NCI-H146 treated with DMSO at 0.1 percent for 48 hours (cell line): ENCODE measurements at regions not wholly inside any gene's neighbourhood (a gene's known extent, or its start where the extent isn't known, plus 50 kb on each side); places are given as distances from the start of the nearest gene placed in this dataset.
"Not testable (repeated sequence)": the region's sequence is repeated elsewhere in the genome, so short reads cannot be mapped to it uniquely, and the experiment has no call there.

Source experiments
- DNase-seq: peaks from one replicate; lab custom pipeline; 2025; ENCODE audit not compliant: unreplicated experiment; lab: John Stamatoyannopoulos, UW

DNA sequence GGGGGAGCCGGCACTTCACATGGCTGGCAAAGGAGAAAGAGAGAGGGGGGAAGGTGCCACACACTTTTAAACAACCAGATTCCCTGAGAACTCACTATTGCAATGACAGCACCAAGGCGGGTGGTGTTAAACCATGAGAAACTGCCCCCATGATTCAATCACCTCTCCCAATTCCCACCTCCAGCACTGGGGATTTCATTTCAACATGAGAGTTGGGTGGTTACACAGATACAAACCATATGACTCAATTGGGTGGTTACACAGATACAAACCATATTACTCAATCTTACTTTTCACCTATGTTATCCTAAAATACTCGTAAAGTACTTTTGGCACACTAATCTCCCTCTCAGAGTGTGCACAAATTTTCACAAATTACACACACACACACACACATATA is 1097.5 kb upstream of the TMPRSS15 start:
- no peak for DNase-seq

DNA sequence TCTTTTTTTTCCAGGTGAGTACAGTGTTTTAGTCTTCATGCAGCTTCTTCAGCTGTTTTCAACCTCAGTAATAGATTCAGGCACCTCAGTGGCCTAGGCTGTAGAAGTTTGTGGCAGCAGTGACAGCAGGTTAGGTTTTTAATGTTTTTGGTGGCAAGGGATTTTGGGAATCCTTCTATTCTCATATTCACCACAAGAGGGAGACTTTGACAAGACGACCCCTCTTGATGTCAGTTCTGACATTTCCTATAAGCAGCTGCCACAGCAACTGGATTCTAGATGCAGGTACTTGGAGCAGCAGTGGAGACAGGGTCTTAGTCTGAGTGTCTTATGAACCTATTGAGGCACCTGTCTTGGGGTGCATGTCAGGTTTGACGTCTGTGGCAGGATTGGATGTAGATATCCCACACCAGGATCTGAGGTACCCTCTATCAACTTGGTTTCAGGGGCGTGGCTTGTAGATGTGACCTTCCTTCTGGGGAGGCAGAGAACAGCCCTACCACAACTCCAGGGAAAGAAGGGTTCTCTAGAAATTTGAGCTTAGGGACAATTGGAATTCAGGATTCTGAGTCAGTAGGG is 1104.2 kb upstream of the TMPRSS15 start:
- no peak for DNase-seq

DNA sequence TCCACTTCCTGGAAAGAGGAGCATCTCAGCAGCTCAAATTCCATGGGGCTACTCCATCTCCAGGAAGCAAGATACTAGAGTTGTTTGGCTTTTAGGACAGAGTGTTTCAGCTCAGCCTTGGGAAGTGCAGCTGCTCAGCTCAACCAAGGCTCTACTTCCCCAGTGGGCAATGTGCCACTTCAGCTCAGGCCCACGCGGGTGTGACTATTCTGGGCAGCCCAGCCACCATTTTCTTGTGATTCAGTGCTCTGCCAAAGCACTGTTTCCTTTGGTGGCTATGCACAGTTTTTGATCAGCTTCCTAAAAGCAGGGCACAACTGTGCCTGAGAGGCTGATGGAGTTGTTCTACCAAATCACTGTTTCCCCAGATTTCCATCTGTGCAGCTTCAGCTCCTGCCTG is 1104.9 kb upstream of the TMPRSS15 start:
- no peak for DNase-seq

DNA sequence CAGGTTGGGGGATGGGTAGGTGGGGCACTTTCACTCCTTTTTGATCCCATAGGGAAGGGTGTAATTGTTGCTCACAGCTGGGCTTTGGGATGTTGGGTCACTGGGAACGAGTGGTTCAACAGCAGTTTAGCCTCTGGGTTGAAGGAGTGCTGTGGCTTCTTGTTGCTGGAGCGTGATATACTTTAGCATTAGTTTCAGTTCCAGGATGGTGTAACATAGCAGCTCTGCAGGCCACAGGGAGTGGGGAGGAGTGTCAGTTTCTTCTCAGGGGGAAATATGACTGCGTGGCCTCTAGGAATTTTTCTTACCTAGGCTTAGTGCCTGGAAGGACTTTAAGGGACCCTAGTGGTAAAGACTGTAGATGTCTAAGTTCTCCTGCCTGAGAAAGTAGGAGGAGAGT is 1105.3 kb upstream of the TMPRSS15 start:
- DNase-seq, result no peak

DNA sequence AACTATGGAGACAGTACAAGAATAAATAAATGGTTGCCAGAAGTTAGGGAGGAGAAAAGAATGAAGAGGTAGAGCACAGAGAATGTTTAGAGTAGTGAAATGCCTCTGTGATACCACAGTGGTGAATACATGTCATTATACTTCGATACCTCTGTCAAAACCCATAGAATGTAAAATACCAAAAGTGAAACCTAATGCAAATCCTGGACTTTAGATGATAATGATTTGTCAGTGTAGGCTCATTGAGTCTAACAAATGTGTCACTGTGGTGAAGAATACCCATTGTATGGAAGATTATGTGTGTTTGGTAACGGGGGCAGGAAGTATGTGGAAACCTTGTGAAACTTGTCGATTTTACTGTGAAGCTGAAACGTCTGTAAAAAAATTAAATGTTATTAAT is 1106.5 kb upstream of the TMPRSS15 start:
- DNase-seq, result no peak

DNA sequence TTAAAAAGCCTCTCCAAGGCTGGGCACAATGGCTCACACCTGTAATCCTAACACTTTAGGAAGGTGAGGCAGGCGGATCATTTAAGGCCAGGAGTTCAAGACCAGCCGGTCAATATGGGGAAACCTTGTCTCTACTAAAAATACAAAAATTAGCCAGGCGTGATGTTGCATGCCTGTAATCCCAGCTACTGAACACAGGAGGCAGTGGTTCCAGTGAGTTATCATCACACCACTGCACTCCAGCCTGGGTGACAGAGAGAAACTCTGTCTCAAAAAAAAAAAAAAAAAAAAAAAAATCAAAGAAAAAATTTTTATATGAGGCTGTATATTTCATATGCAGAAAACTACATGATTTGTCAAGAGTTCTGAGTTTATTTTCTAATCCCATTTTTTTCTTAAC is 1107.1 kb upstream of the TMPRSS15 start:
- DNase-seq, result no peak

DNA sequence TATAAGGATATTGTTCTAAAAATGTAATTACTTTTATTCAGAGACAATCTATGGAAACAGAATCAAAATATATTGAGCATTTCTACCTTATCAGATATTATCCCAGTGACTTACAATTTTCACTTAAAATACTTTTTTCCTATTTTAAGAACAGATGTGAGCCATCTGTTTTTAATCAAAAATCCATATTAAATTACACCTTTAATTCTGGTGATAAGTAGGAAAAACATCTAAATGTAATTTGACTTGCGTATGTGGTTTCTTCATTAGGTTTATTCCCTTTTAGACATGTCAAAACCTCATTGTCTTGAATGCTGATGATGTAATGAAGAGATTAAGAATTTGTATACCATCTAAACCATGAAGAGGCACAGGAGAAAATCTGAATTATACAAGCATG is 1118.8 kb upstream of the TMPRSS15 start:
- no peak for DNase-seq

DNA sequence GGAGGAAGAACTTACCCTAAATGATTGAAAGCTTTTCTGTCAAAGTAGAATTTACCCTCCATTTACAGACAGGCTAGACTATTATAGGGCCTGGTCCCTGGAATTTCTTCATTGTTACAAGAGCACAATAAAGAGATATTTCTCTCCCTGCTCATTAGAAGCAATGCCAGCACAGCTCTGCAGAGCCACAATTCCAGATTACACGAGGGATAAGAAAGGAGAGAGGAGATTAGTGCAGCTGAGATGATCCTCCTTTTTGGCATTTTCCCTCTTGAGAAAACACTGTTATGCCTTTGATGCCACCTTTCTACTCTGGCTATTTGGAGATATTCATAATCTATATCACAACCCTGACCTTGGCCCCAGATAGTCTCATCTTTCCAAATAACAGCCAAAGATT is 1119.5 kb upstream of the TMPRSS15 start:
- no peak for DNase-seq

DNA sequence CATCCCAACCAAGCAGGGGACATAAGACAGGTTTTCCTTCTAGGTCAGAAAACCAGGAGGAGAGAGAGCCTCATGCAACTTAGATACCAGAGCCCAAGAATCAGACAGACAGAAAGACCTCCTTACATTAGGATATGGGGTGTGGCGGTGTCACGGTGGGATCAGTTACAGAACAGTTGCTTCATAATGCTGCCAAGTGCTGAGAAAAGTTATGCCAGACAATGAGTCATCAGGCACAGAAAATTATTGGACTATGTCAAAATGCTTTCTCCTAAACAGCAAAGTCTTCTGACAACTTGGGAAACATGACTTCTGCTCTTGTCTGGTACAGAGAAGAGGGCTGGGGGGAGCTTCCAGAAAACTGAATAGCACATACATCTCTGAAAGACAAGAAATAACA is 1120.2 kb upstream of the TMPRSS15 start:
- no peak for DNase-seq

DNA sequence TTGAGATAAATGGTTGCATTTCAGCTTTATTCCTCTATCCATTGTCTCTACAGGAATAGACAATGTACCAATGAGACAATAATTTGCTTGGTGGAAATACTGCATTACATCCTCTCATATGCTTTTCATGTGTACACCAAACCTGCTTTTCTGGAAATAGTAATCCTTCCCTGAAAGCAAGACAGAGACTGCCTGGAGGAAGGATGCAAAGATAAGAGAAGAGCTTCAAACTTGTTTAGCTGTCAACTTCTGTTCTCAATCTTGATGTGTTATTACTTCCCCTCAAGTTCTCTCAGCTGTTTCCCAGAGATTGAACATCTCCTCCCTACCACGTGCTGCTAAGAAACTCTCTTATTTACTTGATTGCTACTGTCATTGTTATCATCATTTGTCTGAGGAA is 1125.4 kb upstream of the TMPRSS15 start:
- no peak for DNase-seq

DNA sequence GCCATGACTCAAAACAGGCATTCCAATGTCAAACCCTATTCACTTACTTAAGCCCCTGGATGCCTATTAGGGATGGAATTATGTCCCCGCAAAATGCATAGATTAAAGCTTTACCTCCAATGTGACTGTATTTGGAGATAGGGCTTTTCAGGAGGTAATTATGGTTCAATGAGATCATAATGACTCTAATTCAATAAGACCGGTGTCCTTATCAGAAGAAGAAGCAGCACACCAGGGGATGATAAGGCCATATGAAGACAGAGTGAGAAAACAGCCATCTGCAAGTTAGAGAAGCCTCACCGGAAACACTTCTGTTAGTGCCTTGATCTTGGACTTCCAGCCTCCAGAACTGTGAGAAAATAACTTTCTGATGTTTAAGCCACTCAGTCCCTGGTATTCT is 1131.8 kb upstream of the TMPRSS15 start:
- DNase-seq, result no peak

DNA sequence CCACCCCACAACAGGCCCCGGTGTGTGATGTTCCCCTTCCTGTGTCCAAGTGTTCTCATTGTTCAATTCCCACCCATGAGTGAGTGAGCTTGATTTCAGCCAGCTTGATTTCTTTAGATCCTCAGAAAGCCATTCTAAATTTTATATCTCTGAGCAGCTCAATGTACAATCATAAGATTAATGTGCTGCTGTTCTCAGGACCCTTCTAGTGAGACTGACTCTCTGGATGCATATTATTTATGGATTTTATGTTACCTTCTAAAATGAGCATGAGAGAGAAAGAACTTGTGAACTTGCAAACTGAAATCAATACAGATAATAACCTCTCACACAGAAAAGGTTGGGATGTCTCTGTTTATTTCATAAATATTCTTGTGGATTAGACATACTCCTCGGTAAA is 1133.5 kb upstream of the TMPRSS15 start:
- no peak for DNase-seq

DNA sequence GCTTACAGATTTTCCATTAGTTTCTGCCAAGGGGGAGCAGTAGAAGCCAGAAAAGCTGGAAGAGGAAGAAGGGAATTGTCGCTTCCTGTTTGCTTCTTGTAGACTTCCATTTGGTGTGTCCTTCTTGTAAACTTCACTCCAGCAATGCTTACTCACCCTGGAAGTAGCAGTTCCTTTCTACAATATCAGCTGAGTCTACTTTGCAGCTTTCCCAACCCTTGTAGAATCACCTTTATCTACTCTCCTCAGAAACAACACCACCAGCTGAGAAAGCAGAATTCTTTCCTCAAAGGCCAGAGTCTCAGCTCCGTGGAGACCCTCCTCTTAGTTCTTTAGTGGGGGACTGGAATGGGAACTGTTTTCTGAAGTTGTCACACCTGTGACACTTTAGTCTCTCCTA is 1136.7 kb upstream of the TMPRSS15 start:
- no peak for DNase-seq

DNA sequence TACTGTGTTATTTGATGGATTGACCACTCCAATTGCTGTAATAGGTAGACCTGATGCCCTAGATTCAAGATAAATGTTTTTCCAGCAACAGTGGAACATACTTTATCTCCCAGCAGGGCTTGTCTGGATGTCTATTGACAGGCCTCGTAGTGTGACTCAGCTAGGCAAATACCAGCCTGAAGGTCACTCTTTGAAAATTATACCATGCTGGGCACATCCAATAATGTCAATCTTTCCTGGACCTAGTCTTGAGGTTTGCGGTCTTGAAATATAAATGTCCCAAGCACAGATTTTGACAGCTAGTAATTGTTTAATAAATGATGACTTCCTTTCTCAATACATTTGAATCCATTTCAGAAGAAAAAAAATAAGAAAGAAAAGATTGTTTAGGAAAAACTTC is 1138.0 kb upstream of the TMPRSS15 start:
- no peak for DNase-seq

DNA sequence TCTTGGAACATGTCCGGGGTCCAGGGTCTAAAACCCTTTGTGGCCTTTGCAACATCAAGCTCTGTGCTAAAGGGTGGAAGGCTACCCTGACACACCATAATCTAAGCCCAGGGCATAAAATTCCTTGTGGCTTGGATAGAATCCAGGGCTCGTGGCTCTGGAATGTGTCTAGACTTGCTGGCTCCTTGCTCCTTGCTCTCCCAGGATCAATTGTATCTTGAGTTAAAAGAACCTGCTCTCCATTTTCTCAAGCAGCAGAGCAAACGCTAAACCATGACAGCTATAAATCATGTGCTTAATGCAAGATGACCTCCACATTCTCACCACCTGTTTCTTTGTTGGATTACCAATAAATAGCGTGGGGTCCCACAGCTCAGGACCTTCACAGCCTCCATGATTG is 1140.9 kb upstream of the TMPRSS15 start:
- not testable (repeated sequence) for DNase-seq

DNA sequence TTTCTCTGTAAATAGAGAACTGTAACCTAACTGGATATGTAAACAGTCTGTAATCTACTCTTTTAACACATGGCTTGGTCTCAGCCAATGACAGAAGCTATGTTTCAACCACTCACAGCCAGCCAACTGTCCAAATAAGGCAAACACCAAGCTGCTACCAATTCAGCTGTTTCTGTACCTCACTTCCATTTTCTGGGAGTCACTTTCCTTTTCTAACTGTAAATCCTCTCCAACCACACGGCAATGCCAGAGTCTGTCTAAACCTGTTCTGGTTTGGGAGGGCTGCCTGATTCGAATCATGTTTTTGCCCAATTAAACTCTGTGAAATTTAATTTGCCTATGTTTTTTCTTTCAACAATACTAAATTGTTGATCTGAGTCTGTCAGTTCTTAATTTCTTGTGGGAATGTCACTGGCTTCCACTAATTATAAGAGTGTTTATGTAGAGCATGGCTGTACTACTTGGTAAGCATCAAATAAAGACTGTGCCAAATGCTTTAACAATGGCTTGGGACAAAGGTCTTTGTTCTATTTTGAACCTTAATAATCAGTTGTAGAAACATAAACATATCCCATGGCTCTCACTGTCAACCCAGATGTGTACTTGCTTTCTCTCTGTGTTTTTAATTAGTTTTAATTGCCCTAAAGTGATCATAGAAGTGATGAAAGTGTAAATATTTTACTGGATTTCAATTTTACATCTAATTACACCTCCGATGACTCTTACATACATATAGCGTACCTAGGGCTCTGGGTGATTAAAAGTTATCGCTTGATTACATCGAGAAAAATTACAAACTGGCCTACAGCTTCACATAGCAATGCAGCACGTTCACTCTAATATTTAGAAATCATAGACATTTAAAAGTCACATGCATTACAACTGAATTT is 1144.6 kb upstream of the TMPRSS15 start:
- DNase-seq, result no peak

DNA sequence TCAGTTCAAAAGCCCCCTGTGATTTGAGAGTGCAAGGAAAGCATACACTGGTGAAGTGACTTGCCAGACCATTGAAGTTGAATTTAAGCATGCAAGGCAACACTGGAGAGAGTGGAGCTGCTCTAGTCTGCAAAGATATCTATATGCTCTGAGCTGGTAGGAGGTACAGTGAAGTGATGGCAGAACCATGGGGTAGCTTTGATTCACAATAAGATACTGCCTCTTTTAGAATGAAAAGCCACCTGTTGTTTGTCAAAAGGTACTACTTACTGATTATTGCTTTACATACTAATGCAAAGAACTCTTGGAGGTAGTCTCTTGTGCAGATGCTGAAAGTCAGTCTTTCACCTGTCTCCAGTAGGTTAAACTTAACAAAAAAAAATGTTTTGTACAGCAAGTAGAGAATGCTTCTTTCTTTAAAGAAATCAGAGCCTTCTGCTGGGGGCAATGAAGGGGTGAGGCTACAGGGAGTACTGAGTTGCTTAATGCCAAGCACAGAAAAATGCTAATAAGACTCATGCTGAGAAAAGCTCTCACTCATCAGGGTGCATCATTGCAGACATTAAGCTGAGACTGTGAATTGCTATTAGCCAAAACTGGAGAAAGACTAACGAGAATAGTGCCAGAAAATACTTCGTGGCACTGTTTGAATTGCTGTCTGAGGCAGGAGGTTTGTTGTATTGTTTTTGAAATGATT is 1150.5 kb upstream of the TMPRSS15 start:
- peak; percentile 8 for DNase-seq

DNA sequence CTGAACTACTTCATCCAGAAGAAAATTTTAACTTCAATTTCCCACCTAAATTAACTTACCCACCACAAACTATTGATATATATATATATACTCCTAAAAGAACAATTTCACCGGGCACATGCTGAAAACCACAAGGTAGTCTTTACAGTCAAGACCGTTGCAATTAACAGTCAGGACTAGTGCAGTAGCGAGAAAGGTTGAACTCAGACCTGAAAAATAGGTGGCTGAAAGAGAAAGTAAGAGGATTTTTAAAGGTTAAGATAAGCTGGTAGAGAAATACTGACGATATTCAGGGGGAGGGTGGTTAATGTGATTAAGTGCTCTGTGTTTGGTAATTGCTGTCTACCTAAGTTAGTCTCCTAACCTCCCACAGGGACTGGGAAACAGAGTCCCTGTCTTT is 1153.5 kb upstream of the TMPRSS15 start:
- DNase-seq, result no peak

DNA sequence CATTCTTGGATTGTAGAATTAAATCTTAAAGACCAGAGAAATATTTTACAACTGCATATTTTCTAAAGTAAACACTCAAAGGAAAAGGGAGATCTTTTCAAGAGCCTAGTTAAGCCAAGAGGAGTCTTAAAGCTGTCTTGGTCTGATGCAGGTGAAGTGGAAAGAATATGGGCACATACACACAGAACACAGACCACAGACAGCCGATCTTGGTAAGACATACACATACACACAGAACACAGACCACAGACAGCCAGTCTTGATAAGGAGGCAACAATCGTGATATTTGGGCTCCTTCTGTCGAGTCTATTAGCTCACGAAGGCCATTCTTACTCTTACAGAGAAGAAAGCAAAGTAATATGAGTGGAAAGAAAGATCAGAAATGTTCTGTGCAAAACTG is 1153.9 kb upstream of the TMPRSS15 start:
- no peak for DNase-seq

DNA sequence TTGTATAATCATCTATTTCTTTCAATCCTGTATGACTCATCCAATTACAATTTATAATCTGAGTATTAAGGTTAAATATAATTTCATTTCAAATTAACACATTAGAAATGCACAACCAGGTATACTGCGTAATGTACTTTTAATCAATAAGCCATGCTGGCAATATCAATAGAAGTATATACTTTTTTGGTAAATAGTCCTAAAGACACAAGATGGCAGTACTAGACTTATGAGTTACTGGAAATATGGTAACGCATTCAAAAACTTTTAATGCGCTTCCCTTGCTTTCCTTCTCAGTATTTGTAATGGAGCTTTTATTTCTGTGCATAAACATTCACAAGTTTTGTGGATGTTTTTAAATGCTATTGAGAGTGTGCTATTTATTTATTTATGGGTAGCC is 1162.0 kb upstream of the TMPRSS15 start:
- DNase-seq, result no peak

DNA sequence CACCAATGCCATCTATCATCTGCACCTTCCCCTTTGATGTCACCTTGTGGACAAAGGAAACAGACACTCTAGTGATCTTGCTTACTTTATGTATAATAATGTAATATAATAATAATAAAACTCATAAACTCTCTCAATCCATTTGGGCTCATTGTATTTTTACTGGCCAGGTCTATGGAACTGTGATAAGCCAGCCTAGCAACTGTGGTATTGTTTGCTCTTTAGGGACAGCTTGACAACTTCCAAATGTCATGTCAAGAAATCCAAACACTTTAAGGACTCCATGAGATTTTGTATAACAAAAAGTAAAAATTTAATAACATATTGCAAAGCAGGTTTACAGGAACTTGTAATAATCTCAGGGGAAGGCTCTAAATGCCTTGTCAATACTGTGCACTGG is 1163.4 kb upstream of the TMPRSS15 start:
- DNase-seq, result no peak

DNA sequence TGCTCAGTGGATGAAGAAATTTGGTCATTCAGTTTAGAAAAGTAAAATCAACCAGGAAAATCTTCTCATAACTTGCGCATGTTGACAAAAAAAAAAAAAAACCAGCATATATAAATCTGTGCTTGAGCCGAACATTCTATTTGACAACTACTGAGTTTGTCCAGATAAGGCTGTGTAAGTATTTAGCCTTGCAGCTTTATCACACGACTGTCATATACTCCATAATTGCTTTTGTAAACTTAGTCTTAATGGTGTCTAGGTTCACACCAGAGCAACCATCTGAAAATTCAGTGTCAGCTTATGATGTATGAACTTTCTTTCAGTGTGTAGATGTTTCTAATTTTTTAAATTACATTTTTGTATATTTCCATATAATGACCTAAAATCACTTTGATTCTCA is 1173.8 kb upstream of the TMPRSS15 start:
- no peak for DNase-seq
